HEK293 (cell line): ENCODE measurements at regions not wholly inside any gene's neighbourhood (a gene's known extent, or its start where the extent isn't known, plus 50 kb on each side); places are given as distances from the start of the nearest gene placed in this dataset.
A peak's percentile ranks its signal among the peaks of the same experiment; 100 is the strongest.

Source experiments
- CTCF ChIA-PET: fragments of 350-600 bp; formaldehyde crosslinking; extraction: SDS; loops from one replicate; lab custom pipeline; 2021; ENCODE audit warnings: antibody characterized with exemption; lab: Yijun Ruan, JAX
- POLR2A ChIA-PET: fragments of 300-600 bp; formaldehyde crosslinking; extraction: SDS; loops from one replicate; lab custom pipeline; 2020; ENCODE audit warnings: antibody characterized with exemption, inconsistent platforms; lab: Yijun Ruan, JAX
- H3K27ac ChIP-seq: fragments of 200-500 bp; sonication (Bioruptor generic); 2 replicates; pipeline ENCODE4 v1.5.1; 2014; ENCODE audit warnings: low read depth, low read length, control low read depth, inconsistent platforms; ENCODE audit errors: extremely low read depth
- H3K36me3 ChIP-seq, 2 experiments: fragments of 200-500 bp in 1 of 2; sonication (Bioruptor generic) in 1 of 2; 1 replicate in 1 of 2; 2 replicates in 1 of 2; pipeline ENCODE4 v1.5.1; 2014 to 2017; ENCODE audit warnings: inconsistent platforms in 2 of 2, low read length in 2 of 2; ENCODE audit not compliant: control insufficient read depth in 2 of 2, insufficient read depth in 1 of 2
- H3K4me1 ChIP-seq: fragments of 200-500 bp; sonication (Bioruptor generic); 2 replicates; pipeline ENCODE4 v1.5.1; 2014; ENCODE audit warnings: mild to moderate bottlenecking, low read length, inconsistent platforms; ENCODE audit not compliant: control insufficient read depth, insufficient read depth
- H3K4me3 ChIP-seq: 2 replicates; pipeline ENCODE4 v1.5.1; 2011; ENCODE audit warnings: low read depth, mild to moderate bottlenecking, control low read depth, low read length, moderate library complexity
- H3K9me3 ChIP-seq: fragments of 200-500 bp; sonication (Bioruptor generic); 2 replicates; pipeline ENCODE4 v1.5.1; 2014; ENCODE audit warnings: low read depth, low read length, inconsistent platforms; ENCODE audit not compliant: control insufficient read depth, insufficient read depth
- EGR2 ChIP-seq: fragments of 450-650 bp; formaldehyde crosslinking; IDR thresholded peaks from 2 replicates; pipeline ENCODE4 v1.5.1; 2016; ENCODE audit warnings: low read depth, missing biosample characterization, missing genetic modification characterization
- GLIS1 ChIP-seq: fragments of 450-650 bp; formaldehyde crosslinking; IDR thresholded peaks from 2 replicates; pipeline ENCODE4 v1.5.1; 2016; ENCODE audit warnings: missing biosample characterization, missing genetic modification characterization
- IKZF3 ChIP-seq: fragments of 450-650 bp; IDR thresholded peaks from 2 replicates; pipeline ENCODE4 v1.5.0; 2018; ENCODE audit warnings: missing biosample characterization, mild to moderate bottlenecking, missing genetic modification characterization, moderate library complexity
- YY1 ChIP-seq: fragments of 450-650 bp; formaldehyde crosslinking; IDR thresholded peaks from 2 replicates; pipeline ENCODE4 v1.5.1; 2018; ENCODE audit warnings: missing biosample characterization, missing genetic modification characterization
- ZBTB11 ChIP-seq: fragments of 450-650 bp; formaldehyde crosslinking; conservative IDR thresholded peaks from 2 replicates; pipeline ENCODE4 v1.5.1; 2016; ENCODE audit warnings: low read depth, missing biosample characterization, missing genetic modification characterization
- ZBTB48 ChIP-seq: fragments of 450-650 bp; formaldehyde crosslinking; IDR thresholded peaks from 2 replicates; pipeline ENCODE4 v1.5.1; 2016; ENCODE audit warnings: missing biosample characterization, missing genetic modification characterization
- ZBTB6 ChIP-seq: fragments of 450-650 bp; formaldehyde crosslinking; IDR thresholded peaks from 2 replicates; pipeline ENCODE4 v1.5.1; 2017; ENCODE audit warnings: missing biosample characterization, missing genetic modification characterization
- ZFHX2 ChIP-seq: fragments of 450-650 bp; formaldehyde crosslinking; conservative IDR thresholded peaks from 2 replicates; pipeline ENCODE4 v1.5.1; 2016; ENCODE audit warnings: missing biosample characterization, missing genetic modification characterization
- ZFP3 ChIP-seq: fragments of 450-650 bp; formaldehyde crosslinking; IDR thresholded peaks from 2 replicates; pipeline ENCODE4 v1.5.1; 2016; ENCODE audit warnings: low read depth, missing biosample characterization, missing genetic modification characterization
- ZFP41 ChIP-seq: fragments of 450-650 bp; formaldehyde crosslinking; IDR thresholded peaks from 2 replicates; pipeline ENCODE4 v1.5.1; 2016; ENCODE audit warnings: missing biosample characterization, missing genetic modification characterization, borderline replicate concordance
- ZNF10 ChIP-seq: fragments of 450-650 bp; formaldehyde crosslinking; IDR thresholded peaks from 2 replicates; pipeline ENCODE4 v1.5.1; 2017; ENCODE audit warnings: missing biosample characterization, missing genetic modification characterization
- ZNF146 ChIP-seq: fragments of 450-650 bp; formaldehyde crosslinking; IDR thresholded peaks from 2 replicates; pipeline ENCODE4 v1.5.1; 2016; ENCODE audit warnings: missing biosample characterization, missing genetic modification characterization
- ZNF148 ChIP-seq: fragments of 450-650 bp; formaldehyde crosslinking; IDR thresholded peaks from 2 replicates; pipeline ENCODE4 v1.5.0; 2017; ENCODE audit warnings: missing biosample characterization, missing genetic modification characterization, borderline replicate concordance
- ZNF157 ChIP-seq: fragments of 450-650 bp; formaldehyde crosslinking; IDR thresholded peaks from 2 replicates; pipeline ENCODE4 v1.5.1; 2016; ENCODE audit warnings: missing biosample characterization, missing genetic modification characterization
- ZNF610 ChIP-seq: fragments of 450-650 bp; formaldehyde crosslinking; IDR thresholded peaks from 2 replicates; pipeline ENCODE4 v1.5.1; 2016; ENCODE audit warnings: missing biosample characterization, missing genetic modification characterization, borderline replicate concordance
- ZNF621 ChIP-seq: fragments of 450-650 bp; formaldehyde crosslinking; IDR thresholded peaks from 2 replicates; pipeline ENCODE4 v1.5.1; 2017; ENCODE audit warnings: missing biosample characterization, missing genetic modification characterization
- ZNF670 ChIP-seq: fragments of 450-650 bp; formaldehyde crosslinking; IDR thresholded peaks from 2 replicates; pipeline ENCODE4 v1.5.1; 2016; ENCODE audit warnings: missing biosample characterization, missing genetic modification characterization, low read depth
- ZNF791 ChIP-seq: fragments of 450-650 bp; formaldehyde crosslinking; IDR thresholded peaks from 2 replicates; pipeline ENCODE4 v1.5.1; 2016; ENCODE audit warnings: missing biosample characterization, missing genetic modification characterization
- ZSCAN4 ChIP-seq: fragments of 450-650 bp; formaldehyde crosslinking; IDR thresholded peaks from 2 replicates; pipeline ENCODE4 v1.5.1; 2017; ENCODE audit warnings: missing biosample characterization, missing genetic modification characterization
- TF ChIP-seq, protein P1 (sequence below): fragments of 450-650 bp; formaldehyde crosslinking; IDR thresholded peaks from 2 replicates; pipeline ENCODE4 v1.5.1; 2016; ENCODE audit warnings: missing biosample characterization, missing genetic modification characterization
- TF ChIP-seq, protein P2 (sequence below): fragments of 450-650 bp; IDR thresholded peaks from 2 replicates; pipeline ENCODE4 v1.5.1; 2018; ENCODE audit warnings: missing biosample characterization, mild to moderate bottlenecking, missing genetic modification characterization
- TF ChIP-seq, protein P3 (sequence below): fragments of 450-650 bp; formaldehyde crosslinking; IDR thresholded peaks from 2 replicates; pipeline ENCODE4 v1.5.1; 2016; ENCODE audit warnings: missing biosample characterization, missing genetic modification characterization

- TF ChIP-seq ZNF10 (tag by site-specific recombination) (no peak), ZBTB48 (tag by site-specific recombination) (peak; percentile 89), EGR2 (tag by site-specific recombination) (peak; percentile 41; the same call in 1 of the 2 replicates), GLIS1 (tag by site-specific recombination) (no peak), ZSCAN4 (tag by site-specific recombination) (no peak), ZFHX2 (tag by site-specific recombination) (peak; percentile 26; the same call in 1 of the 2 replicates), ZBTB11 (tag by site-specific recombination) (no peak), ZNF791 (tag by site-specific recombination) (no peak), ZNF621 (tag by site-specific recombination) (no peak), IKZF3 (tag by site-specific recombination) (no peak), ZBTB6 (tag by site-specific recombination) (no peak), ZFP3 (tag by site-specific recombination) (peak; percentile 94), ZNF610 (tag by site-specific recombination) (no peak), ZFP41 (tag by site-specific recombination) (no peak)
- TF ChIP-seq, protein P1, sequence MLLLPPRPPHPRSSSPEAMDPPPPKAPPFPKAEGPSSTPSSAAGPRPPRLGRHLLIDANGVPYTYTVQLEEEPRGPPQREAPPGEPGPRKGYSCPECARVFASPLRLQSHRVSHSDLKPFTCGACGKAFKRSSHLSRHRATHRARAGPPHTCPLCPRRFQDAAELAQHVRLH = no peak
- TF ChIP-seq, protein P2, sequence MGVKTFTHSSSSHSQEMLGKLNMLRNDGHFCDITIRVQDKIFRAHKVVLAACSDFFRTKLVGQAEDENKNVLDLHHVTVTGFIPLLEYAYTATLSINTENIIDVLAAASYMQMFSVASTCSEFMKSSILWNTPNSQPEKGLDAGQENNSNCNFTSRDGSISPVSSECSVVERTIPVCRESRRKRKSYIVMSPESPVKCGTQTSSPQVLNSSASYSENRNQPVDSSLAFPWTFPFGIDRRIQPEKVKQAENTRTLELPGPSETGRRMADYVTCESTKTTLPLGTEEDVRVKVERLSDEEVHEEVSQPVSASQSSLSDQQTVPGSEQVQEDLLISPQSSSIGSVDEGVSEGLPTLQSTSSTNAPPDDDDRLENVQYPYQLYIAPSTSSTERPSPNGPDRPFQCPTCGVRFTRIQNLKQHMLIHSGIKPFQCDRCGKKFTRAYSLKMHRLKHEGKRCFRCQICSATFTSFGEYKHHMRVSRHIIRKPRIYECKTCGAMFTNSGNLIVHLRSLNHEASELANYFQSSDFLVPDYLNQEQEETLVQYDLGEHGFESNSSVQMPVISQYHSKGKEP = no peak
Observed at GRCh38 chr20:50245498-50246366, 55.1 kb downstream of the CEBPB start (continued).

DNA sequence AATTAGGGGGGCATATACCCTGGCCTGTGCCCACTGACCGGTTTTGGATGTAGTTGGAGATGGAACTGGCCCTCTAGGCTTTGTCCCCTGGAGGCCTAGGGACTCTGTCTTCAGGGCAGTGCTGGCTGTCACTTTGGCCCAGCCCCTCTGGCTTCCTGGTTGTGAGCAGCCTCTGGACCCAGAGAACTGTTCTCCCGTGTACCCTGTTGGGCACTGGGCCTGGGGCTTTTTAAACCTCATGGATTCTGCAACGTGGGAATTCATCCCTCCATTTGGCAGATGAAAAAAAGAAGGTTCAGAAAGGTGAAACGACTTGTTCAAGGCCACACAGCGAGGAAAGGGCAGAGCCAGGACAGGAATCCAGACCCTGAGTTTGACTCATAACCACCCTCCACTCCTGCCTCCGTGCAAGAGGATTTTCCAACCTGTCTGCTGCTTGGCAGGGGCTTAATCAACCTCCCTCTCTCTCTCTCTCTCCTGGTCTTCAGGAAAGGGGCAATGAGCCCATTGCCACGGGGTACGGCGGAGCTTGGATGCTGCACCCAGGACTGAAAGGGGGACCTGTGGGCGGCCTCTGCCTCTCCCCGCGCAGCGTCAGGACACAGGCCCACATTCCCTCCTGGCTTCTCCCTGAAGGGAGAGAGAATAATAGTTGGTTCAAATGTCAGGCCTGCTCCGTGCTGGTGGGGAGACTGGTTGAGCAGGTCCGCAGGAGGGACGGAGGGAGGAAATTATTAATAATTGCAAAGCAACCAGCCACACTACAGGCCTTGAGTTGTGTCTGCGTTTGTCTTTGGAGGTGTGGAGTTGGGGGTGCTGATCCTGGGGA lies 56.0 kb downstream of the CEBPB start:
- Histone ChIP-seq H3K4me1 (no peaks in the 10 kb centered on the region), H3K4me3 (no peak overlapping the region), H3K27ac (no peak overlapping the region), H3K9me3 (no peaks in the 10 kb centered on the region), H3K36me3 (no peaks in the 10 kb centered on the region)
- ChIA-PET CTCF (no interaction called here), POLR2A (no interaction called here)
- no peak for TF ChIP-seq ZNF146 (tag by site-specific recombination)
- TF ChIP-seq, protein P3, sequence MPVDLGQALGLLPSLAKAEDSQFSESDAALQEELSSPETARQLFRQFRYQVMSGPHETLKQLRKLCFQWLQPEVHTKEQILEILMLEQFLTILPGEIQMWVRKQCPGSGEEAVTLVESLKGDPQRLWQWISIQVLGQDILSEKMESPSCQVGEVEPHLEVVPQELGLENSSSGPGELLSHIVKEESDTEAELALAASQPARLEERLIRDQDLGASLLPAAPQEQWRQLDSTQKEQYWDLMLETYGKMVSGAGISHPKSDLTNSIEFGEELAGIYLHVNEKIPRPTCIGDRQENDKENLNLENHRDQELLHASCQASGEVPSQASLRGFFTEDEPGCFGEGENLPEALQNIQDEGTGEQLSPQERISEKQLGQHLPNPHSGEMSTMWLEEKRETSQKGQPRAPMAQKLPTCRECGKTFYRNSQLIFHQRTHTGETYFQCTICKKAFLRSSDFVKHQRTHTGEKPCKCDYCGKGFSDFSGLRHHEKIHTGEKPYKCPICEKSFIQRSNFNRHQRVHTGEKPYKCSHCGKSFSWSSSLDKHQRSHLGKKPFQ (tag by site-specific recombination) = no peak
- TF ChIP-seq, protein P1 = no peak
- TF ChIP-seq ZNF670 (tag by site-specific recombination) = no peak
- TF ChIP-seq ZNF148 = no peak
- no peak for TF ChIP-seq ZNF157 (tag by site-specific recombination)
- no peak for TF ChIP-seq YY1 (tag by site-specific recombination)
